ENCODE measurements at regions not wholly inside any gene's neighbourhood (a gene's known extent, or its start where the extent isn't known, plus 50 kb on each side); places are given as distances from the start of the nearest gene placed in this dataset.

DNA sequence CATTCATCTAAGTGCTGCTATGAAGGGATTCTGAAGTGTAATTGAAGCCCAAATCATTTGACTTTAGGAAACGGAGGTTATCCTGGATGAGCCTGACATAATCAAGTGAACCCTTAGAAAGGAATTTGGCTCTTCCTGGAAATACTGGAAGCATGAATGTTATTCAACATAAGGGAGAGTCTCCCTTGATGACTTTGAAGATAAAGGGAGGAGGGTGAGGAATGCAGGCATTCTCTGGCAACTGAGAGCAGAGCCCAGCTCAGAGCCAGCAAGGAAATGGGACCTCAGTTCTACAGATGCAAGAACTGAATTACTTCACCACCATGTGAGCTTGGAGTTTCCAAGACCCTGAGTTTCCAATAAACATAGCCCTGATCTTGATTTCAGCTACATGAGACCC is 168.2 kb downstream of the DLL1 start (continued):
- TF ChIP-seq SIX5 (IDR thresholded peaks at IDR 0.05; ENCODE audit: low read depth, low read length) = no peak
- TF ChIP-seq KDM5A (IDR thresholded peaks at IDR 0.05; ENCODE audit: low read length) = no peak

Data from H1 (cell line).